NCI-H748 treated with DMSO at 0.1 percent for 48 hours (cell line): ENCODE measurements at regions not wholly inside any gene's neighbourhood (a gene's known extent, or its start where the extent isn't known, plus 50 kb on each side); places are given as distances from the start of the nearest gene placed in this dataset.

Experiments used
- DNase-seq: peaks from one replicate; lab custom pipeline; 2025; lab: John Stamatoyannopoulos, UW

GRCh38 chr6:163836876-163837690, 422.6 kb downstream of the QKI start:
- no peak for DNase-seq

- no peak for DNase-seq
These were observed 421.1 kb downstream of the QKI start for GRCh38 chr6:163835439-163836171.

GRCh38 chr6:163834226-163834970, 419.9 kb downstream of the QKI start:
- no peak for DNase-seq

- no peak for DNase-seq
These were observed 417.2 kb downstream of the QKI start for GRCh38 chr6:163831736-163832135.

GRCh38 chr6:163830641-163831040, 416.1 kb downstream of the QKI start:
- no peak for DNase-seq

- no peak for DNase-seq
These were observed 413.7 kb downstream of the QKI start for GRCh38 chr6:163828038-163828795.

GRCh38 chr6:163827143-163827542, 412.6 kb downstream of the QKI start:
- no peak for DNase-seq

- DNase-seq = no peak
These were observed 412.1 kb downstream of the QKI start for GRCh38 chr6:163826629-163827028.

GRCh38 chr6:163825033-163825432, 410.5 kb downstream of the QKI start:
- DNase-seq = no peak

- DNase-seq = no peak
These were observed 409.1 kb downstream of the QKI start for GRCh38 chr6:163823577-163823976.

GRCh38 chr6:163820745-163821458, 406.4 kb downstream of the QKI start:
- DNase-seq = no peak

GRCh38 chr6:163820171-163820570, 405.7 kb downstream of the QKI start:
- no peak for DNase-seq

GRCh38 chr6:163818719-163819118, 404.2 kb downstream of the QKI start:
- DNase-seq = no peak

GRCh38 chr6:163816441-163816840, 401.9 kb downstream of the QKI start:
- DNase-seq = no peak

GRCh38 chr6:163815796-163816195, 401.3 kb downstream of the QKI start:
- DNase-seq = no peak

- no peak for DNase-seq
These were observed 400.2 kb downstream of the QKI start for GRCh38 chr6:163814494-163815364.

- DNase-seq = no peak
These were observed 399.5 kb downstream of the QKI start for GRCh38 chr6:163813979-163814493.

- DNase-seq = no peak
These were observed 396.8 kb downstream of the QKI start for GRCh38 chr6:163811317-163811716.

- DNase-seq = no peak
These were observed 394.8 kb downstream of the QKI start for GRCh38 chr6:163809364-163809763.

GRCh38 chr6:163808871-163809270, 394.4 kb downstream of the QKI start:
- DNase-seq = no peak
